ENCODE measurements at regions not wholly inside any gene's neighbourhood (a gene's known extent, or its start where the extent isn't known, plus 50 kb on each side); places are given as distances from the start of the nearest gene placed in this dataset.

- no peak for DNase-seq
- CTCF ChIA-PET = no interaction called here
- no peak overlapping the region for H3K9ac ChIP-seq
- POLR2A ChIA-PET = no interaction called here
- H3K9me2 ChIP-seq = no peaks in the 10 kb centered on the region
- no peak overlapping the region for H3K27ac ChIP-seq (ENCODE audit: low read depth in 2 of 2, low read length in 1 of 2)
- H3F3A ChIP-seq (replicated peaks; ENCODE audit: insufficient read depth) = no peaks in the 10 kb centered on the region
- TF ChIP-seq TEAD4 (IDR thresholded peaks at IDR 0.05; ENCODE audit: borderline replicate concordance, insufficient read depth) = no peak
- TF ChIP-seq SMC3 (IDR thresholded peaks at IDR 0.05; ENCODE audit: low read depth, low read length) = no peak
- no peak for TF ChIP-seq NRF1 (IDR thresholded peaks at IDR 0.05; ENCODE audit: low read depth, low read length)
- TF ChIP-seq YY1 (IDR thresholded peaks at IDR 0.05; ENCODE audit: low read depth) = no peak
- TF ChIP-seq POLR2AphosphoS5 (IDR thresholded peaks at IDR 0.05; ENCODE audit: low read depth, low read length) = no peak
- no peak for TF ChIP-seq CHD2 (IDR thresholded peaks at IDR 0.05; ENCODE audit: low read length, partially characterized antibody)
- no peak for TF ChIP-seq ELF1 (IDR thresholded peaks at IDR 0.05)
- no peak for TF ChIP-seq FOXM1 (IDR thresholded peaks at IDR 0.05; ENCODE audit: low read depth)
- no peak for TF ChIP-seq TCF12 (IDR thresholded peaks at IDR 0.05)
- TF ChIP-seq RAD21 (IDR thresholded peaks at IDR 0.05; ENCODE audit: low read length) = no peak
- TF ChIP-seq NFIC (IDR thresholded peaks at IDR 0.05; ENCODE audit: borderline replicate concordance) = no peak
- TF ChIP-seq, protein P1, sequence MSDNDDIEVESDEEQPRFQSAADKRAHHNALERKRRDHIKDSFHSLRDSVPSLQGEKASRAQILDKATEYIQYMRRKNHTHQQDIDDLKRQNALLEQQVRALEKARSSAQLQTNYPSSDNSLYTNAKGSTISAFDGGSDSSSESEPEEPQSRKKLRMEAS (IDR thresholded peaks at IDR 0.05; ENCODE audit: low read depth) = no peak
- no peak for TF ChIP-seq TAF1 (IDR thresholded peaks at IDR 0.05; ENCODE audit: borderline replicate concordance, low read depth, low read length)
- no peak for TF ChIP-seq EP300 (IDR thresholded peaks at IDR 0.05; ENCODE audit: borderline replicate concordance in 1 of 2, low read depth in 1 of 2, low read length in 1 of 2)
- no peaks in the 10 kb centered on the region for H3K27me3 ChIP-seq (ENCODE audit: insufficient read depth)
- no peak overlapping the region for H3K4me2 ChIP-seq
- H3K4me1 ChIP-seq (ENCODE audit: control insufficient read depth in 1 of 2, insufficient read depth in 2 of 2, low read depth in 1 of 2, low read length in 1 of 2) = no peaks in the 10 kb centered on the region; a peak in 2 of 4 replicates
- H3K4me3 ChIP-seq (ENCODE audit: low read depth in 2 of 2, low read length in 1 of 2) = no peak overlapping the region
- no peaks in the 10 kb centered on the region for H3K9me3 ChIP-seq
- H3K36me3 ChIP-seq (replicated peaks in 1 of 2; ENCODE audit: control insufficient read depth in 1 of 2, insufficient read depth in 2 of 2, low read length in 1 of 2) = no peaks in the 10 kb centered on the region
- WGBS (ENCODE audit: low lambda C conversion rate) = 80% methylated on average over 9 of the region's 9 CpGs
- H4K20me1 ChIP-seq (ENCODE audit: insufficient read depth) = no peaks in the 10 kb centered on the region
- H2AFZ ChIP-seq (ENCODE audit: low read depth) = no peak overlapping the region
- no peaks in the 10 kb centered on the region for H3K79me2 ChIP-seq (ENCODE audit: insufficient read depth)
Observed at GRCh38 chr1:87201768-87202167, 126.9 kb upstream of the LMO4 start.

- Histone ChIP-seq H3K4me3 (ENCODE audit: low read depth in 2 of 2, low read length in 1 of 2) (no peak overlapping the region), H4K20me1 (ENCODE audit: insufficient read depth) (no peaks in the 10 kb centered on the region), H3K4me1 (ENCODE audit: control insufficient read depth in 1 of 2, insufficient read depth in 2 of 2, low read depth in 1 of 2, low read length in 1 of 2) (no peaks in the 10 kb centered on the region; a peak in 2 of 4 replicates), H3K27me3 (ENCODE audit: insufficient read depth) (no peaks in the 10 kb centered on the region), H3K36me3 (replicated peaks in 1 of 2; ENCODE audit: control insufficient read depth in 1 of 2, insufficient read depth in 2 of 2, low read length in 1 of 2) (no peaks in the 10 kb centered on the region), H3F3A (replicated peaks; ENCODE audit: insufficient read depth) (no peaks in the 10 kb centered on the region), H3K27ac (ENCODE audit: low read depth in 2 of 2, low read length in 1 of 2) (no peak overlapping the region), H3K9me3 (no peaks in the 10 kb centered on the region), H3K4me2 (no peak overlapping the region), H3K79me2 (ENCODE audit: insufficient read depth) (no peaks in the 10 kb centered on the region), H3K9me2 (no peaks in the 10 kb centered on the region), H2AFZ (ENCODE audit: low read depth) (no peak overlapping the region), H3K9ac (no peak overlapping the region)
- DNase-seq = no peak
- 90% methylated on average over 12 of the region's 12 CpGs for WGBS (ENCODE audit: low lambda C conversion rate)
- ChIA-PET CTCF (interaction anchor here (1.5 kb wide), 1 partner anchor 90 kb away, joined by 3 read pairs; no protein-coding TSS in a partner anchor), POLR2A (no interaction called here)
- TF ChIP-seq TCF12 (IDR thresholded peaks at IDR 0.05) = no peak
- no peak for TF ChIP-seq REST (IDR thresholded peaks at IDR 0.05; ENCODE audit: low read depth, low read length)
- no peak for TF ChIP-seq RCOR1 (IDR thresholded peaks at IDR 0.05; ENCODE audit: low read length)
- TF ChIP-seq ELF1 (IDR thresholded peaks at IDR 0.05) = no peak
- TF ChIP-seq NRF1 (IDR thresholded peaks at IDR 0.05; ENCODE audit: low read depth, low read length) = no peak
- TF ChIP-seq USF2 (IDR thresholded peaks at IDR 0.05; ENCODE audit: borderline replicate concordance, low read depth, low read length) = no peak
- TF ChIP-seq EP300 (IDR thresholded peaks at IDR 0.05; ENCODE audit: borderline replicate concordance in 1 of 2, low read depth in 1 of 2, low read length in 1 of 2) = no peak
- TF ChIP-seq JUND (IDR thresholded peaks at IDR 0.05) = no peak
Observed at GRCh38 chr1:87202451-87202850, 126.2 kb upstream of the LMO4 start.

Measured in SK-N-SH (cell line).